Breast epithelium (tissue), 3 donors: ENCODE measurements at regions not wholly inside any gene's neighbourhood (a gene's known extent, or its start where the extent isn't known, plus 50 kb on each side); places are given as distances from the start of the nearest gene placed in this dataset.

Experiments used
- CTCF ChIP-seq, 3 donors: fragments of 450-650 bp; IDR thresholded peaks; one replicate each; pipeline ENCODE4 v1.5.1; 2016 to 2017; ENCODE audit warnings: antibody characterized with exemption in 3 of 3, mild to moderate bottlenecking in 3 of 3, moderate library complexity in 3 of 3
- POLR2A ChIP-seq: fragments of 450-650 bp; IDR thresholded peaks from one replicate; pipeline ENCODE4 v1.6.1; 2016; ENCODE audit warnings: antibody characterized with exemption, mild to moderate bottlenecking, moderate library complexity

- no peak for TF ChIP-seq CTCF (IDR thresholded peaks at IDR 0.05)
- TF ChIP-seq POLR2A: no peak
These were observed 379.2 kb downstream of the ACTL7B start for GRCh38 chr9:108476574-108476973.
